HCT116 (cell line): ENCODE measurements at regions not wholly inside any gene's neighbourhood (a gene's known extent, or its start where the extent isn't known, plus 50 kb on each side); places are given as distances from the start of the nearest gene placed in this dataset.

Experiments
- ATAC-seq: fragments of 200-7000 bp; cut with Tn5 transposase; 2 replicates; pipeline ENCODE4 v1.9.1; 2020; ENCODE audit warnings: mild to moderate bottlenecking, moderate library complexity
- BruUV-seq: library from RNA; stranded (reverse); fragments of 400-500 nt; replicated peaks from 2 replicates; lab custom pipeline; 2021; lab: Mats Ljungman, UMichigan
- CTCF ChIA-PET: fragments of 300-600 bp; sonication (Branson Sonifier 250); formaldehyde crosslinking; loops from one replicate; lab custom pipeline; 2021; ENCODE audit warnings: antibody characterized with exemption; lab: Charles Lee
- POLR2A ChIA-PET: fragments of 300-600, 350-600 bp; sonication (Branson Sonifier 250); formaldehyde crosslinking; loops from one replicate; lab custom pipeline; 2021; ENCODE audit warnings: antibody characterized with exemption; lab: Charles Lee
- RAD21 ChIA-PET, 2 experiments: fragments of 300-600 bp; sonication (Branson Sonifier 250); formaldehyde crosslinking; loops; one replicate each; lab custom pipeline; 2023; ENCODE audit warnings: low total read pairs in 2 of 2; ENCODE audit not compliant: uncharacterized antibody in 2 of 2, unreplicated experiment in 2 of 2, low non-redundant PET in 1 of 2; lab: Charles Lee
- DNase-seq: peaks from one replicate; pipeline ENCODE4 v3.0.0-alpha.2; 2010; ENCODE audit warnings: low read depth, low spot score
- H2AFZ ChIP-seq: fragments of 200-600 bp; shearing (Covaris generic), sonication (generic); 2 replicates; pipeline ENCODE4 v1.6.1; 2017; ENCODE audit warnings: low read depth, mixed run types, mixed read lengths, antibody characterized with exemption, low read length; ENCODE audit not compliant: poor library complexity, severe bottlenecking
- H3K27ac ChIP-seq: 2 replicates; pipeline ENCODE4 v1.5.1; 2012; ENCODE audit warnings: low read depth, low read length
- H3K27me3 ChIP-seq: fragments of 200-600 bp; sonication (generic); 2 replicates; pipeline ENCODE4 v1.6.1; 2016; ENCODE audit warnings: mixed run types, low read length, mixed read lengths; ENCODE audit not compliant: insufficient read depth
- H3K36me3 ChIP-seq, 2 experiments: fragments of 200-500 bp in 1 of 2; fragments of 200-600 bp in 1 of 2; sonication (Bioruptor generic) in 1 of 2; sonication (generic) in 1 of 2; 2 replicates each; pipeline versions ENCODE4 v1.5.1 to v1.6.1; 2014 to 2016; ENCODE audit warnings: low read length in 2 of 2, inconsistent platforms in 1 of 2, mixed read lengths in 1 of 2, mixed run types in 1 of 2; ENCODE audit not compliant: insufficient read depth in 2 of 2, control insufficient read depth in 1 of 2
- H3K4me1 ChIP-seq, 2 experiments: fragments of 200-600 bp in 1 of 2; sonication (generic) in 1 of 2; 2 replicates each; pipeline versions ENCODE4 v1.5.1 to v1.6.1; 2012 to 2017; ENCODE audit warnings: low read length in 2 of 2, inconsistent platforms in 1 of 2, mild to moderate bottlenecking in 1 of 2, mixed read lengths in 1 of 2, mixed run types in 1 of 2, moderate library complexity in 1 of 2; ENCODE audit not compliant: insufficient read depth in 2 of 2, control insufficient read depth in 1 of 2
- H3K4me2 ChIP-seq: fragments of 200-600 bp; sonication (generic); 2 replicates; pipeline ENCODE4 v1.6.1; 2017; ENCODE audit warnings: mixed run types, low read length, mixed read lengths
- H3K4me3 ChIP-seq, 2 experiments: fragments of 200-600 bp in 1 of 2; sonication (generic) in 1 of 2; replicated peaks in 1 of 2; 2 replicates each; pipeline ENCODE4 v1.5.1; 2011 to 2016; ENCODE audit warnings: low read length in 2 of 2, control low read depth in 1 of 2, low read depth in 1 of 2, mild to moderate bottlenecking in 1 of 2, mixed read lengths in 1 of 2, mixed run types in 1 of 2
- H3K79me2 ChIP-seq: fragments of 200-600 bp; sonication (generic); 2 replicates; pipeline ENCODE4 v1.6.1; 2017; ENCODE audit warnings: mild to moderate bottlenecking, mixed run types, low read length, moderate library complexity, mixed read lengths; ENCODE audit not compliant: insufficient read depth
- H3K9ac ChIP-seq: fragments of 200-600 bp; sonication (generic); 2 replicates; pipeline ENCODE4 v1.6.1; 2016; ENCODE audit warnings: low read length, mixed read lengths
- H3K9me2 ChIP-seq: fragments of 200-600 bp; sonication (generic), shearing (Covaris generic); 2 replicates; pipeline ENCODE4 v1.6.1; 2017; ENCODE audit warnings: mixed run types, mild to moderate bottlenecking, moderate library complexity; ENCODE audit not compliant: insufficient read depth
- H3K9me3 ChIP-seq, 2 experiments: fragments of 200-500 bp in 1 of 2; fragments of 200-600 bp in 1 of 2; sonication (Bioruptor generic) in 1 of 2; sonication (generic) in 1 of 2; 2 replicates each; pipeline ENCODE4 v1.6.1; 2014 to 2017; ENCODE audit warnings: low read length in 2 of 2, mixed read lengths in 2 of 2, inconsistent platforms in 1 of 2, low read depth in 1 of 2, mild to moderate bottlenecking in 1 of 2, mixed run types in 1 of 2, moderate library complexity in 1 of 2; ENCODE audit not compliant: control insufficient read depth in 1 of 2, insufficient read depth in 1 of 2
- H4K20me1 ChIP-seq: fragments of 200-600 bp; sonication (generic), shearing (Covaris generic); 2 replicates; pipeline ENCODE4 v1.6.1; 2017; ENCODE audit warnings: mixed run types, mild to moderate bottlenecking, moderate library complexity; ENCODE audit not compliant: insufficient read depth
- ATF3 ChIP-seq: IDR thresholded peaks from 2 replicates; pipeline ENCODE4 v1.6.1; 2012
- CBX3 ChIP-seq: IDR thresholded peaks from 2 replicates; pipeline ENCODE4 v1.6.1; 2012; ENCODE audit warnings: low read depth
- CEBPB ChIP-seq: IDR thresholded peaks from 2 replicates; pipeline ENCODE4 v1.6.1; 2012; ENCODE audit warnings: low read depth
- EGR1 ChIP-seq: IDR thresholded peaks from 2 replicates; pipeline ENCODE4 v1.6.1; 2012; ENCODE audit warnings: low read depth
- ELF1 ChIP-seq: IDR thresholded peaks from 2 replicates; pipeline ENCODE4 v1.6.1; 2012; ENCODE audit warnings: low read depth, borderline replicate concordance
- EZH2 ChIP-seq: fragments of 200-600 bp; sonication (generic); IDR thresholded peaks from 2 replicates; pipeline ENCODE4 v1.6.1; 2017; ENCODE audit warnings: antibody characterized with exemption, mixed run types
- FOSL1 ChIP-seq: IDR thresholded peaks from 2 replicates; pipeline ENCODE4 v1.6.1; 2012; ENCODE audit warnings: low read depth
- JUND ChIP-seq: IDR thresholded peaks from 2 replicates; pipeline ENCODE4 v1.6.1; 2012
- POLR2A ChIP-seq: IDR thresholded peaks from 2 replicates; pipeline ENCODE4 v1.7.0; 2011; ENCODE audit warnings: borderline replicate concordance; ENCODE audit not compliant: insufficient read depth, insufficient read length; ENCODE audit errors: extremely low read depth
- POLR2AphosphoS5 ChIP-seq: IDR thresholded peaks from 2 replicates; pipeline ENCODE4 v1.6.1; 2011; ENCODE audit warnings: mild to moderate bottlenecking, low read depth, low read length, moderate library complexity
- RAD21 ChIP-seq: IDR thresholded peaks from 2 replicates; pipeline ENCODE4 v1.6.1; 2012; ENCODE audit warnings: low read depth, mild to moderate bottlenecking
- REST ChIP-seq: IDR thresholded peaks from 2 replicates; pipeline ENCODE4 v1.6.1; 2012; ENCODE audit warnings: low read depth
- SIN3A ChIP-seq: IDR thresholded peaks from 2 replicates; pipeline ENCODE4 v1.6.1; 2012; ENCODE audit warnings: low read depth
- SP1 ChIP-seq: IDR thresholded peaks from 2 replicates; pipeline ENCODE4 v1.6.1; 2012; ENCODE audit warnings: low read depth
- SRF ChIP-seq: IDR thresholded peaks from 2 replicates; pipeline ENCODE4 v1.6.1; 2012; ENCODE audit warnings: low read depth
- TCF7L2 ChIP-seq: IDR thresholded peaks from 2 replicates; pipeline ENCODE4 v1.7.0; 2011; ENCODE audit warnings: borderline replicate concordance, inconsistent platforms; ENCODE audit not compliant: insufficient read depth, insufficient read length; ENCODE audit errors: extremely low read depth
- YY1 ChIP-seq: IDR thresholded peaks from 2 replicates; pipeline ENCODE4 v1.6.1; 2011; ENCODE audit warnings: low read length, low read depth, moderate library complexity, mild to moderate bottlenecking; ENCODE audit not compliant: insufficient replicate concordance; ENCODE audit errors: extremely low read depth
- ZFX ChIP-seq: fragments of 450-650 bp; IDR thresholded peaks from 2 replicates; pipeline ENCODE4 v1.6.1; 2017
- intact Hi-C: fragments of 100-400 bp; cut with micrococcal nuclease; formaldehyde crosslinking; loops from 2 replicates; pipeline ENCODE4 v1.10.0; 2022
- TF ChIP-seq, protein P1 (sequence below), 3 experiments: fragments of 200-600 bp in 1 of 3; sonication (generic) in 1 of 3; IDR thresholded peaks in 2 of 3; conservative IDR thresholded peaks in 1 of 3; 2 replicates each; pipeline ENCODE4 v1.5.1; 2012 to 2017; ENCODE audit warnings: low read depth in 2 of 3, low read length in 2 of 3, antibody characterized with exemption in 1 of 3, borderline replicate concordance in 1 of 3, control low read depth in 1 of 3, mild to moderate bottlenecking in 1 of 3, mixed read lengths in 1 of 3, mixed run types in 1 of 3, moderate library complexity in 1 of 3; ENCODE audit not compliant: insufficient read depth in 1 of 3
- TF ChIP-seq, protein P2 (sequence below): IDR thresholded peaks from 2 replicates; pipeline ENCODE4 v1.6.1; 2012

DNA sequence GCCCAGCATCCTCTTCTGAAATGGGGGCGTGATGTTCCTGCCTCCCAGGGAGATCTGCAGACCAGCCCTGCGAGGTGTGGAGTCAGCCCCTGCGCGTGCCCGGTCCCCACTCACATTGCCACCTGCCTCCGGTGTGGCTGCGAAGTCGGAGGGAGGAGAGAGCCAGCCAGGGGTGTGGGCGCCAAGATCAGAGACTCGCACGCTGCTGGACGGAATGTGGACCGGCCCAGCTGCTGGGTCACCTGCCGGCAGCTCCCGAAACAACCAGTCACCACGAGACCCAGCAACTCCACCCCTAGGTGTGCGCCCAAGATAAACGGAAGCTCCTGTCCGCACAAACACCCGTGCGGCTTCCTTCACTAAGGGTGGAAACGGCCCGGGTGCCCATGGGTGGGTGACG lies 51.1 kb upstream of the EGFL7 start:
- no peak overlapping the region for H3K4me2 ChIP-seq
- H3K4me3 ChIP-seq, result no peak overlapping the region
- CTCF ChIA-PET, result no interaction called here
- H3K9ac ChIP-seq, result no peak overlapping the region
- ATAC-seq, result no peak
- no peaks in the 10 kb centered on the region for H3K79me2 ChIP-seq
- POLR2A ChIA-PET, result no interaction called here
- H3K27ac ChIP-seq, result peak overlapping the region; percentile 14; the same call in 1 of the 2 replicates
- no peaks in the 10 kb centered on the region for H3K9me3 ChIP-seq
- RAD21 ChIA-PET, result no interaction called here
- peaks cover 0 to 27% of the 10 kb centered on the region in 2 experiments; a peak in 3 of 4 replicates for H3K4me1 ChIP-seq
- H3K36me3 ChIP-seq, result no peaks in the 10 kb centered on the region
- intact Hi-C loops, result no loop called here
- no peaks in the 10 kb centered on the region for H3K27me3 ChIP-seq
- no peak for DNase-seq
- BruUV-seq, result no TSS peak
- TF ChIP-seq POLR2A, result no peak
- TF ChIP-seq SIN3A, result no peak
- no peak for TF ChIP-seq ELF1
- TF ChIP-seq, protein P1, sequence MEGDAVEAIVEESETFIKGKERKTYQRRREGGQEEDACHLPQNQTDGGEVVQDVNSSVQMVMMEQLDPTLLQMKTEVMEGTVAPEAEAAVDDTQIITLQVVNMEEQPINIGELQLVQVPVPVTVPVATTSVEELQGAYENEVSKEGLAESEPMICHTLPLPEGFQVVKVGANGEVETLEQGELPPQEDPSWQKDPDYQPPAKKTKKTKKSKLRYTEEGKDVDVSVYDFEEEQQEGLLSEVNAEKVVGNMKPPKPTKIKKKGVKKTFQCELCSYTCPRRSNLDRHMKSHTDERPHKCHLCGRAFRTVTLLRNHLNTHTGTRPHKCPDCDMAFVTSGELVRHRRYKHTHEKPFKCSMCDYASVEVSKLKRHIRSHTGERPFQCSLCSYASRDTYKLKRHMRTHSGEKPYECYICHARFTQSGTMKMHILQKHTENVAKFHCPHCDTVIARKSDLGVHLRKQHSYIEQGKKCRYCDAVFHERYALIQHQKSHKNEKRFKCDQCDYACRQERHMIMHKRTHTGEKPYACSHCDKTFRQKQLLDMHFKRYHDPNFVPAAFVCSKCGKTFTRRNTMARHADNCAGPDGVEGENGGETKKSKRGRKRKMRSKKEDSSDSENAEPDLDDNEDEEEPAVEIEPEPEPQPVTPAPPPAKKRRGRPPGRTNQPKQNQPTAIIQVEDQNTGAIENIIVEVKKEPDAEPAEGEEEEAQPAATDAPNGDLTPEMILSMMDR (IDR thresholded peaks at IDR 0.05 in 2 of 3, conservative IDR thresholded peaks at IDR 0.05 in 1 of 3; ENCODE audit: borderline replicate concordance in 1 of 3, insufficient read depth in 1 of 3, low read depth in 2 of 3, low read length in 2 of 3), result no peak
- TF ChIP-seq JUND, result no peak
- TF ChIP-seq ATF3, result no peak
- no peak for TF ChIP-seq EGR1
- no peak for TF ChIP-seq ZFX
- TF ChIP-seq RAD21, result no peak
- no peak for TF ChIP-seq EZH2
- TF ChIP-seq FOSL1, result no peak
- TF ChIP-seq SRF, result no peak
- TF ChIP-seq REST, result no peak
- no peak for TF ChIP-seq POLR2AphosphoS5
- TF ChIP-seq TCF7L2, result no peak
- TF ChIP-seq CBX3, result no peak
- TF ChIP-seq, protein P2, sequence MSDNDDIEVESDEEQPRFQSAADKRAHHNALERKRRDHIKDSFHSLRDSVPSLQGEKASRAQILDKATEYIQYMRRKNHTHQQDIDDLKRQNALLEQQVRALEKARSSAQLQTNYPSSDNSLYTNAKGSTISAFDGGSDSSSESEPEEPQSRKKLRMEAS, result no peak
- TF ChIP-seq YY1, result no peak
- TF ChIP-seq CEBPB, result no peak
- TF ChIP-seq SP1, result no peak
- H3K9me2 ChIP-seq, result no peaks in the 10 kb centered on the region
- H4K20me1 ChIP-seq, result no peaks in the 10 kb centered on the region
- no peak overlapping the region for H2AFZ ChIP-seq
